Activated T-cell treated with anti-CD3 and anti-CD28 coated beads, Interleukin-2, amount 50 U/mL, for 24 hours (primary cell): ENCODE measurements at regions not wholly inside any gene's neighbourhood (a gene's known extent, or its start where the extent isn't known, plus 50 kb on each side); places are given as distances from the start of the nearest gene placed in this dataset.

ENCODE experiments used
- DNase-seq: peaks from one replicate; pipeline ENCODE4 v3.0.0-alpha.2; 2020
- H3K27ac Mint-ChIP-seq: 2 replicates; pipeline ENCODE4 v1.8.0; 2020; ENCODE audit warnings: mild to moderate bottlenecking, mixed read lengths
- H3K27me3 Mint-ChIP-seq: 2 replicates; pipeline ENCODE4 v1.8.0; 2020; ENCODE audit warnings: mixed read lengths
- H3K36me3 Mint-ChIP-seq: 2 replicates; pipeline ENCODE4 v1.8.0; 2020; ENCODE audit warnings: low read depth, mixed read lengths
- H3K4me1 Mint-ChIP-seq: 2 replicates; pipeline ENCODE4 v1.8.0; 2020; ENCODE audit warnings: low read depth, mixed read lengths
- H3K4me3 Mint-ChIP-seq: 2 replicates; pipeline ENCODE4 v1.8.0; 2020; ENCODE audit warnings: mild to moderate bottlenecking, moderate library complexity, mixed read lengths
- H3K9me3 Mint-ChIP-seq: 2 replicates; pipeline ENCODE4 v1.8.0; 2020; ENCODE audit warnings: mixed read lengths

GRCh38 chr9:129242191-129242941, 64.3 kb upstream of the IER5L start:
- DNase-seq = no peak
- peaks cover 23% of the 10 kb centered on the region for H3K4me1 Mint-ChIP-seq
- no peaks in the 10 kb centered on the region for H3K27me3 Mint-ChIP-seq
- no peaks in the 10 kb centered on the region for H3K36me3 Mint-ChIP-seq
- no peak overlapping the region for H3K4me3 Mint-ChIP-seq
- H3K9me3 Mint-ChIP-seq = no peaks in the 10 kb centered on the region
- H3K27ac Mint-ChIP-seq = peak overlapping the region; percentile 0

- Mint-ChIP-seq H3K4me3 (no peak overlapping the region), H3K27me3 (no peaks in the 10 kb centered on the region), H3K9me3 (no peaks in the 10 kb centered on the region), H3K36me3 (no peaks in the 10 kb centered on the region), H3K4me1 (peaks cover 29% of the 10 kb centered on the region), H3K27ac (no peak overlapping the region)
- DNase-seq = no peak
Measured at GRCh38 chr9:129241725-129242124, 63.7 kb upstream of the IER5L start.

- no peaks in the 10 kb centered on the region for H3K36me3 Mint-ChIP-seq
- H3K4me1 Mint-ChIP-seq = peaks cover 39% of the 10 kb centered on the region
- H3K4me3 Mint-ChIP-seq = no peak overlapping the region
- DNase-seq = no peak
- H3K27ac Mint-ChIP-seq = peak overlapping the region; percentile 16
- H3K9me3 Mint-ChIP-seq = no peaks in the 10 kb centered on the region
- H3K27me3 Mint-ChIP-seq = no peaks in the 10 kb centered on the region
Measured at GRCh38 chr9:129240581-129241211, 62.6 kb upstream of the IER5L start.

- H3K27me3 Mint-ChIP-seq = no peaks in the 10 kb centered on the region
- H3K4me1 Mint-ChIP-seq = peaks cover 45% of the 10 kb centered on the region
- no peaks in the 10 kb centered on the region for H3K9me3 Mint-ChIP-seq
Measured at GRCh38 chr9:129239946-129240490, 62.0 kb upstream of the IER5L start.

GRCh38 chr9:129237803-129238202, 59.7 kb upstream of the IER5L start:
- Mint-ChIP-seq H3K4me1 (peaks cover 52% of the 10 kb centered on the region), H3K27ac (peak overlapping the region; percentile 94), H3K4me3 (peak overlapping the region; percentile 75), H3K27me3 (no peaks in the 10 kb centered on the region), H3K36me3 (no peaks in the 10 kb centered on the region), H3K9me3 (peaks cover 8% of the 10 kb centered on the region)
- DNase-seq = peak; percentile 60

More at GRCh38 chr9:129239946-129240490, 62.0 kb upstream of the IER5L start:
- Mint-ChIP-seq H3K27ac (no peak overlapping the region), H3K36me3 (no peaks in the 10 kb centered on the region), H3K4me3 (no peak overlapping the region)
- no peak for DNase-seq

- H3K27me3 Mint-ChIP-seq = no peaks in the 10 kb centered on the region
- H3K4me1 Mint-ChIP-seq = peaks cover 52% of the 10 kb centered on the region
- peak; percentile 83 for DNase-seq
- H3K4me3 Mint-ChIP-seq = peak overlapping the region; percentile 75
- no peaks in the 10 kb centered on the region for H3K36me3 Mint-ChIP-seq
- H3K9me3 Mint-ChIP-seq = peaks cover 8% of the 10 kb centered on the region
- peak overlapping the region; percentile 94 for H3K27ac Mint-ChIP-seq
Measured at GRCh38 chr9:129237164-129237611, 59.1 kb upstream of the IER5L start.

- H3K27ac Mint-ChIP-seq = peak overlapping the region; percentile 94
- DNase-seq = peak; percentile 48
- H3K27me3 Mint-ChIP-seq = no peaks in the 10 kb centered on the region
- H3K36me3 Mint-ChIP-seq = no peaks in the 10 kb centered on the region
- peaks cover 50% of the 10 kb centered on the region for H3K4me1 Mint-ChIP-seq
- peaks cover 8% of the 10 kb centered on the region for H3K9me3 Mint-ChIP-seq
- peak overlapping the region; percentile 75 for H3K4me3 Mint-ChIP-seq
Measured at GRCh38 chr9:129236441-129237145, 58.5 kb upstream of the IER5L start.

GRCh38 chr9:129235931-129236331, 57.9 kb upstream of the IER5L start:
- peak overlapping the region; percentile 86 for H3K27ac Mint-ChIP-seq
- no peaks in the 10 kb centered on the region for H3K27me3 Mint-ChIP-seq
- H3K9me3 Mint-ChIP-seq = peaks cover 8% of the 10 kb centered on the region
- DNase-seq = peak; percentile 70
- H3K4me3 Mint-ChIP-seq = peak overlapping the region; percentile 75
- peaks cover 47% of the 10 kb centered on the region for H3K4me1 Mint-ChIP-seq
- H3K36me3 Mint-ChIP-seq = no peaks in the 10 kb centered on the region

GRCh38 chr9:129235041-129235930, 57.2 kb upstream of the IER5L start:
- Mint-ChIP-seq H3K4me3 (peak overlapping the region; percentile 75), H3K4me1 (peaks cover 46% of the 10 kb centered on the region), H3K27ac (peak overlapping the region; percentile 86)

GRCh38 chr9:129234491-129234890, 56.4 kb upstream of the IER5L start:
- Mint-ChIP-seq H3K27ac (no peak overlapping the region), H3K27me3 (no peaks in the 10 kb centered on the region), H3K36me3 (no peaks in the 10 kb centered on the region), H3K9me3 (peaks cover 8% of the 10 kb centered on the region), H3K4me3 (no peak overlapping the region), H3K4me1 (peaks cover 45% of the 10 kb centered on the region)
- no peak for DNase-seq

More at GRCh38 chr9:129235041-129235930, 57.2 kb upstream of the IER5L start:
- Mint-ChIP-seq H3K36me3 (no peaks in the 10 kb centered on the region), H3K27me3 (no peaks in the 10 kb centered on the region), H3K9me3 (peaks cover 8% of the 10 kb centered on the region)
- DNase-seq = no peak

GRCh38 chr9:129232839-129233591, 55.0 kb upstream of the IER5L start:
- no peak for DNase-seq
- peaks cover 8% of the 10 kb centered on the region for H3K9me3 Mint-ChIP-seq
- H3K27me3 Mint-ChIP-seq = no peaks in the 10 kb centered on the region
- H3K4me1 Mint-ChIP-seq = peaks cover 37% of the 10 kb centered on the region
- no peaks in the 10 kb centered on the region for H3K36me3 Mint-ChIP-seq
- no peak overlapping the region for H3K27ac Mint-ChIP-seq
- H3K4me3 Mint-ChIP-seq = no peak overlapping the region

- Mint-ChIP-seq H3K4me3 (no peak overlapping the region), H3K9me3 (peaks cover 8% of the 10 kb centered on the region), H3K27ac (no peak overlapping the region), H3K4me1 (peaks cover 27% of the 10 kb centered on the region), H3K36me3 (no peaks in the 10 kb centered on the region), H3K27me3 (no peaks in the 10 kb centered on the region)
- no peak for DNase-seq
Measured at GRCh38 chr9:129231759-129232158, 53.7 kb upstream of the IER5L start.

- DNase-seq = no peak
- H3K4me1 Mint-ChIP-seq = peaks cover 24% of the 10 kb centered on the region
- H3K36me3 Mint-ChIP-seq = no peaks in the 10 kb centered on the region
- H3K9me3 Mint-ChIP-seq = peaks cover 8% of the 10 kb centered on the region
- H3K27ac Mint-ChIP-seq = no peak overlapping the region
- H3K4me3 Mint-ChIP-seq = no peak overlapping the region
- no peaks in the 10 kb centered on the region for H3K27me3 Mint-ChIP-seq
Measured at GRCh38 chr9:129231022-129231739, 53.1 kb upstream of the IER5L start.
